Cardiac fibroblast (primary cell): ENCODE measurements at regions not wholly inside any gene's neighbourhood (a gene's known extent, or its start where the extent isn't known, plus 50 kb on each side); places are given as distances from the start of the nearest gene placed in this dataset.
A peak's percentile ranks its signal among the peaks of the same experiment; 100 is the strongest.

ENCODE experiments used
- DNase-seq, 2 donors: peaks; one replicate each; pipeline versions ENCODE4 v3.0.0 to v3.0.0-alpha.2; 2010; ENCODE audit warnings: low read depth in 2 of 2
- H3K4me3 ChIP-seq, 2 donors: replicated peaks in 1 of 2; 1 replicate in 1 of 2; 2 replicates in 1 of 2; pipeline ENCODE4 v1.5.1; 2011; ENCODE audit warnings: low read depth in 2 of 2, low read length in 2 of 2, mild to moderate bottlenecking in 2 of 2, moderate library complexity in 1 of 2
- TF ChIP-seq, protein P1 (sequence below): IDR thresholded peaks from one replicate; pipeline ENCODE4 v1.5.1; 2011; ENCODE audit warnings: low read depth, mild to moderate bottlenecking, low read length, inconsistent platforms

DNA sequence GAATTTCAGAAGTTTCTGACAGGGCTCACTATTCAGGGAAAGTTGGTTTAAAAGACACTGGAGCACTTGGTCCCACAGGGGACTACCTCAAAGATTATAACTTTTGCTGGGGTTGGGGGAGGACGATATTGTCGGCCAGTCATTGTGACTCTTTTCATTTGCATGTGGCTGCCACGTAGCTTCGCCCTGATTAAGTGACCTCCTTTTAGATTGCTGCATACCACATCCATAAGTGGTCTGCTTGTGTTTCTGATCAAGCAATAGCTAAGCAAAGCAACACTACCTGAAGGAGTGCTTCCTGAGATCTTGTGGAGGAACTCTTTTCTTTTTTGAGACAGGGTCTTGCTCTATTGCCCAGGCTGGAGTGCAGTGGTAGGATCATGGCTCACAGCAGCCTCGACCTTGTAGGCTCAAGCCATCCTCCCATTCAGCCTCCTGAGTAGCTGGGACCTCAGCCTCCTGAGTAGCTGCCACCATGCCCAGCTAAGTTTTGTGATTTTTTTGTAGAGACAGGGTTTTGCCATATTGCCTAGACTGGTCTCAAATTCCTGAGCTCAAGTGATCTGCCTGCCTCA, 691.3 kb downstream of the EPM2A start:
- TF ChIP-seq, protein P1, sequence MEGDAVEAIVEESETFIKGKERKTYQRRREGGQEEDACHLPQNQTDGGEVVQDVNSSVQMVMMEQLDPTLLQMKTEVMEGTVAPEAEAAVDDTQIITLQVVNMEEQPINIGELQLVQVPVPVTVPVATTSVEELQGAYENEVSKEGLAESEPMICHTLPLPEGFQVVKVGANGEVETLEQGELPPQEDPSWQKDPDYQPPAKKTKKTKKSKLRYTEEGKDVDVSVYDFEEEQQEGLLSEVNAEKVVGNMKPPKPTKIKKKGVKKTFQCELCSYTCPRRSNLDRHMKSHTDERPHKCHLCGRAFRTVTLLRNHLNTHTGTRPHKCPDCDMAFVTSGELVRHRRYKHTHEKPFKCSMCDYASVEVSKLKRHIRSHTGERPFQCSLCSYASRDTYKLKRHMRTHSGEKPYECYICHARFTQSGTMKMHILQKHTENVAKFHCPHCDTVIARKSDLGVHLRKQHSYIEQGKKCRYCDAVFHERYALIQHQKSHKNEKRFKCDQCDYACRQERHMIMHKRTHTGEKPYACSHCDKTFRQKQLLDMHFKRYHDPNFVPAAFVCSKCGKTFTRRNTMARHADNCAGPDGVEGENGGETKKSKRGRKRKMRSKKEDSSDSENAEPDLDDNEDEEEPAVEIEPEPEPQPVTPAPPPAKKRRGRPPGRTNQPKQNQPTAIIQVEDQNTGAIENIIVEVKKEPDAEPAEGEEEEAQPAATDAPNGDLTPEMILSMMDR, result no peak
- no peak overlapping the region for H3K4me3 ChIP-seq
- DNase-seq, result no peak

DNA sequence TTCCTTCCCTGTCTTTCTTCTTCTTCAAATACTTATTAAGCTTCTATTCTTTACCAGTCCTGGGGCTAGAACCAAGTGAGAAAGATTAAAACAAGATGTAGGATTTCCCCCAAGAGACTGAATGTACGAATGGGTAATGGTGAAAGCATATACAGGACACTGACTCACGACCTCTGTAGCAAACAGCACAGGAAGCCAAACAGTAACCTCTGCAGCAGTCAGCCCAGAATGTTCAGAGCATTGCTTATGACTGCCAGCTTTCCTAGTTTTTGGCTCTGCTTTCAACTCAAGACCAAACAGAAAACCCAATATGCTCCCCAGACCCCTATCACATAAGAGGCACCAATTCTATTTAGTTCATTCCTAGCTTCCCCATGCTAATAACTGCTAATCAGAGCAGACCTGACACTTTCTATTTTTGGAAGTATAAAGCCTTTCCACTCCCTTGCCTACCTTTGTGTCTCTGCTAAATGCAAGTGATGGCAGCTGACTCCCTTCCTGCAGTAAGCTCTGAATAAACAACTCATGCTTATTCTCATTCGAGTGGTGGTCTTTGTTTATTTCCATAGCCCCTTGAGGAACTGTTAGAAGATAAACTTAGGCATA, 690.6 kb downstream of the EPM2A start:
- no peak overlapping the region for H3K4me3 ChIP-seq
- TF ChIP-seq, protein P1, result no peak
- peak; percentile 71 to 90 for DNase-seq

DNA sequence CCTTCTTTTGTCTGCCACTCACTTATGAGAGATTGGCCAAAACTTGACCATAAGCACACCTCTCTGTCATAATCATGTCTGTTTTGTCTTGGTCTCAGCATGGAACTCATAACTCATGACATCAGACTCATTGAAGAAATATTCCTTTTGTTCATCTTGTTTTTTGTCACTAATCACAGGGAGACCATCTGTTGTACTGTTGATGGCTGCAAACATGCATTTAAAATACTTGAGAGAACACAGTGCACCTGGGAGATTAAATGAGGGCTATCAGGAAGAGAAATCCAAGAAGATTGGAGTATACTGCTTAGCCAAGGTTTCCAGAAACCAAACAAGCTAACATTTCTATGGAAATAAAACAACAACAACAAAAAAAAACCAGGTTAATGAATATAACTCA, 689.7 kb downstream of the EPM2A start:
- DNase-seq, result peak in 1 of 2 donors; percentile 53
- no peak overlapping the region for H3K4me3 ChIP-seq
- TF ChIP-seq, protein P1, result no peak

DNA sequence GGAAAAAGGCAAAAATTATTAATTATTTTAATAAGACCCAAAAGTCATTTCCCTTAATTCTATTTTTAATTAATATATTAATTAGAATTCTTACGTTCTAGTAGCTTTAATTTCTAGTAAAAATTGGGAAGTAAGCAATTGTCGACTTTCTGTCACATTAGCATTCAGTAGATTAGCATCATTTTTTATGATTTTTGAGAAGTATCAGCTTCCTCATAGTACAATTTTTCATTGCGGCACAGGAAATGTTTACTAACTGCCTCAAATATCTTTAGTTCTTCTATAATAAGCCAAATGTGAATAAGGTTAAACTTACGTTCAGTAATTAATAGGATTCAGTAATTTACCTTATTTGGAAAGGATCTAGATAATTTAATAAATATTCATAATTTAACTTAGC, 687.4 kb downstream of the EPM2A start:
- TF ChIP-seq, protein P1, result no peak
- DNase-seq, result no peak

DNA sequence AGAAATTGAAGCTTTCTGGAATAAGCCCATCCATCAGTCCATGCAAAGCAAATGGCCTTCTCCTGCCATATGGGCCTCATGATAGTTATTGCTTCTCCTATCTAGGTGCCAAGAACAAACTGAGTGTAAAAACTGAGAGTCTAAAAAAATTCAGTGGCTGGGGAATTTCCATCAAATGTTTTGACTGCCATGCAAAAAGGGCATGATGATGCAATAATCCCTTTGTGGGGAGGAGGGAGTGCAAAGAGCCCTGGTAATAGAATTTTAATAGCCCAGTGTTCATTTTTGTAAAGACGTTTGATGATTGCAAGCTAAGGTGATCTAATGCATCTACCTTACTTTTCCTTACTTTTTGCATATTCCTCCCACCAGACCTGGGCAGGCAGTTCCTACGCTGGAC, 683.7 kb downstream of the EPM2A start:
- no peak overlapping the region for H3K4me3 ChIP-seq
- peak in 1 of 2 donors; percentile 26 for DNase-seq
- TF ChIP-seq, protein P1, result no peak

More for the DNA sequence above, 687.4 kb downstream of the EPM2A start:
- H3K4me3 ChIP-seq, result no peak overlapping the region

DNA sequence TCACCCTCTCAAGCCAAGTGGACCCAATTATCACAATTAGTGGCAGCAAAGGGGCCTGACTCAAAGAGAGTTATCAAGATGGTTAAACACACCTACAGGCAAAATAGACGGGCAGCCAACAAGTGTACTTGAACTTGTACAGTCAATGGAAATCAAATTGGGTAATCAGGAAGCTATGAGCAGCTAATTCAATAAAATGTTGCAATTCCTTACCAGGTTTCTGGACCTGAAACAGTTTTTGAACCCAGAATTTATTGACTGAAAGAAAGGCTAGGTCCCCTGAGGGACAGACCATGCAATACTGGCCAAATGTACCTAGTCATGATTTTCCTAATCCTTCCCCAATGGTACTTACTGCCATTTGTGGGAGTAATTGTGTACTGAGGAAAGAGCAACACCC, 679.8 kb downstream of the EPM2A start:
- no peak overlapping the region for H3K4me3 ChIP-seq
- TF ChIP-seq, protein P1, result no peak
- DNase-seq, result no peak

DNA sequence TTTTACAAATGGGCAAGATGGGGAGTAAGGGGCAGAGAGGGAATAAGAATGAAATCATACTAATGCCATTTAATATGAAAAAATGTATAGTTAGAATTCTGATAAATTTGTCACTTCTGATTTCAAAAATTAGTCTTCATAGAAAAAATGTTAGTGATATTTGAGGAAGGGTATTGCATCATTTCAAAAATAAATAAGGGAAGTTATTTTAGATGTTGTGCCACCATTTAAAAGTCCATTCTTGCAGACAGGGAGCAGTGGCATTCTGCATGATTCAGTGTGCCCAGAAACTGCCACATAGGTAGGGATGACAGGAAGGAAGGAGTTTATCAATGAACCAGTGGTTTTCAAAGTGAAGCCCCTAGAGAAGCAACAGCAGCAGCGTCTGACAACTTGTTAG, 674.6 kb downstream of the EPM2A start:
- TF ChIP-seq, protein P1, result no peak
- DNase-seq, result no peak
- no peak overlapping the region for H3K4me3 ChIP-seq
